ENCODE measurements at regions not wholly inside any gene's neighbourhood (a gene's known extent, or its start where the extent isn't known, plus 50 kb on each side); places are given as distances from the start of the nearest gene placed in this dataset.
A peak's percentile ranks its signal among the peaks of the same experiment; 100 is the strongest.
"Not testable (repeated sequence)": the region's sequence is repeated elsewhere in the genome, so short reads cannot be mapped to it uniquely, and the experiment has no call there.

DNA sequence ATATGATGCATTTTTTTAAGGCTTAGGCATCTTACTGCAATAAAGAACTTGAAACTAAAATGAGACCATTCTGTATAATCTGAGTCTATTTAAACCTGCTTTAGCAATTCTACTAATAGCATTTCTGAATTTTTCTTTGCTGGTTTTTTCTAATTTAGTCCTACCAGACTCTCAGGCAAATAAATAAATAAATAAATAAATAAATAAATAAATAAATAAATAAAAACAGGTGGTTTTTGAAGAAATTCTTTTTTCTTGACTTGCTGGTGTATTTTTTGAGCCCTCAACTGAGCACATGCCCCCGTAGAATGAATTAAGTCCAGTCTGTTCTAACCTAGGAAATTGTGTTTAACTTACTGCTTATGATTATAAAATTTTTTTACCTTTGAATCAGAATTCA lies 134.7 kb upstream of the FOXP2 start:
- no peak for DNase-seq (ENCODE audit: low spot score)

DNA sequence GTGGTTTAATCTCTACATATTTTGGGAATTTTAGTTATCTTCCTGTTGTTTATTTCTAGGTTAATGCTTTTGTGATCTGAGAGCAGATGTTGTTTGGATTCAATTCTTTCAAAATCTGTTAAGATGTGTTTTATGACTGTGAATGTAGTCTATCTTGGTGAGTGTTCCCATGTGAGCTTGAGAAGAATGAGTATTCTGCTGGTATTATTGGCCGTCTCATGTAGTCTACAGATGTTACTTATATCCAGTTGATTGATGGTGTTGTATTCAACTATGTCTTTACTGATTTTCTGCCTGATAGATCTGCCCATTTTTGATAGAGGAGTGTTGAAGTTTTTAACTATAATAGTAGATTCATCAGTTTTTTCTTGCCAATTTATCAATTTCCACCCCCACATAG lies 141.4 kb upstream of the FOXP2 start:
- no peak for DNase-seq (ENCODE audit: low spot score)

DNA sequence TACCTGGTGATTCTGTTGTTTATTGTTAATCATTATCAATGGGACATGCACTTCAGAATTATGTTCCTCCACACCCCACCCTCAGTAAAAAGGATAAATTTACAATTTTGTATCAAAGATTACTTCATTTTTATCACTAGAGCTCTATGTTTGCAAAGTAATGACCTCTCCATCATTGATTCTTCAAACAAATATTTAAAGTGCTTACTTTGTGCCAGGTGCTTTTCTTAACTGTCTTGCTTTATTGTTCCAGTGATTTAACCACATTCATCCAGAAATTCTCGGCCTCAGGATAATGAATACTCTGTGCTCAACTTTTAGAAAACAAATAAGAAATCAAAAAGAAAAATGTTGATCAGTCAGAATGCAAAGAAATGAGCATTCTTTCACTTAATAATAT lies 144.9 kb upstream of the FOXP2 start:
- DNase-seq (ENCODE audit: low spot score) = no peak

DNA sequence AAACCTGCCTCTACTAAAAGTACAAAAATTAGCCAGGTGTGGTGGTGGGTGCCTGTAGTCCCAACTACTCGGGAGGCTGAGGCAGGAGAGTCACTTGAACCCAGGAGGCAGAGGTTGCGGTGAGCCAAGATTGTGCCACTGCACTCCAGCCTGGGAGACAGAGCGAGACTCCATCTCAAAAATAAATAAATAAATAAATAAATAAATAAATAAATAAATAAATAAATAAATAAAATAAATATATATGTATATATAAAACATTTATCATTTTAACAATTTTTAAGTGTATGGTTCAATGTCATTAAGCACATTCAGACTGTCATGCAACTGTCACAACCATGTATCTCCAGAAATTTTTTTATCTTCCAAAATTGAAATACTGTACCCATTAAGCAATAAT lies 147.1 kb upstream of the FOXP2 start:
- DNase-seq (ENCODE audit: low spot score) = not testable (repeated sequence)

DNA sequence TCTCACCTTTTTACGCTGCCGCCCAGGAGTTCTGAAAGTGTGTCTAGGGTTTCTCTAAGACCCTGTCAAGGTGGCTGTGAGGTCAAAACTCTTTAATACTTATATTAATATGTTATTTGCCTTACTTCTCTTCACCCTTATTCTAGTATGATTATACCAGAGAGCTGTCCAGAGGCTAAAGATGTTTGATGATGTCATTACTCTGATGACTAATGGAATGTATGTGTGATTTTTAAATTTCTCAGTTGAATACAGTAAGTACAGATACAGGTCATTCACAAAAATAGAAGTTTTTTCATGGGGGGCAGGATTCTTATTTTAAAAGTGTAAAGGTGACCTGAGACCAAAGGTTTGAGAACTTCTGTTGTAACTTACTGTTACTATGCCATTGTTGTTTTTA lies 150.6 kb upstream of the FOXP2 start:
- DNase-seq (ENCODE audit: low spot score) = no peak

DNA sequence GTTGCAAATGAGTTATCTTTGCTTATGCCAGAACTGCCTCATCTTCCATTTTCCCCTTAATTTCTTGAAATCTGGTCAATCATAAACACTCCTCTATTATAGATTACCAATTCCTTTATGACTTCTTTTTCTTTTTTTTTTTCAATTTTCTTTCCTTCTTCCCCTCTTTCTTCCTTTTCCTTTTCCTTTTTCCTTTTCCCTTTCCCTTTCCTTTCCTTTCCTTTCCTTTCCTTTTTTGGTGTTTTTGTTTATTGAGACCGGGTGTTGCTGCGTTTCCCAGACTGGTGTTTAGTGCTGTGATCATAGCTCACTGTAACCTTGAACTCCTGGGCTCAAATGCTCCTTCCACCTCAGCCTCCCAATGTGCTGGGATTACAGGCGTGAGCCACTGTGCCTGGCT lies 151.4 kb upstream of the FOXP2 start:
- no peak for DNase-seq (ENCODE audit: low spot score)

DNA sequence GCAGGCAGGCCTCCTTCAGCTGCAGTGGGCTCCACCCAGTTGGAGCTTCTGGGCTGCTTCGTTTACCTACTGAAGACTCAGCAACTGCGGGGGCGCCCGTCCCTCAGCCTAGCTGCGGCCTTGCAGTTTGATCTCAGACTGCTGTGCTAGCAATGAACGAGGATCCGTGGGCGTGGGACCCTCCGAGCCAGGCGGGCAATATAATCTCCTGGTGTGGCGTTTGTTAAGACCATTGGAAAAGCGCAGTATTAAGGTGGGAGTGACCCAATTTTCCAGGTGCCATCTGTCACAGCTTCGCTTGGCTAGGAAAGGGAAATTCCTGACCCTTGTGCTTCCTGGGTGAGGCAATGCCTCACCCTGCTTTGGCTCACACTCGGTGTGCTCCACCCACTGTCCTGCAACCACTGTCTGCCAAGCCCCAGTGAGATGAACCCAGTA lies 159.2 kb upstream of the FOXP2 start:
- DNase-seq (ENCODE audit: low spot score) = no peak

DNA sequence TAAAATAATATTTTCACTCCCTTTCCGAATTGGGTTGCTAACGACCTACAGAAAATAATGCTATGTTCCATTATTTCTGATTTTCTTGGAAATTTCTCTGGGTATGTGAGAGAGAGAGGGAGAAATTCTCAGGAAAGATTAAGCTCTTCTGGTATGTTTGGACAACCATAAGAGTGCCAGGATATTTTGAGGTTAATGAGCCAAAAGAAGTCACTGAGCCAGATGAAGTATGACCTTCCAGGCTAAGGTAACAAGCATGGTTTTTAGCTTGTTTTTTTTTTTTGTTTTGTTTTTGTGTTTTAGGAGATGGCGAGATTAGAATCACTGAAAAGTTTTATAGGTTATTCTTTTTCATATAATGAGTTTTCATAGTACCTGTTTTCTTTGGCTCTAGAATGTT lies 171.0 kb upstream of the FOXP2 start:
- no peak for DNase-seq (ENCODE audit: low spot score)

DNA sequence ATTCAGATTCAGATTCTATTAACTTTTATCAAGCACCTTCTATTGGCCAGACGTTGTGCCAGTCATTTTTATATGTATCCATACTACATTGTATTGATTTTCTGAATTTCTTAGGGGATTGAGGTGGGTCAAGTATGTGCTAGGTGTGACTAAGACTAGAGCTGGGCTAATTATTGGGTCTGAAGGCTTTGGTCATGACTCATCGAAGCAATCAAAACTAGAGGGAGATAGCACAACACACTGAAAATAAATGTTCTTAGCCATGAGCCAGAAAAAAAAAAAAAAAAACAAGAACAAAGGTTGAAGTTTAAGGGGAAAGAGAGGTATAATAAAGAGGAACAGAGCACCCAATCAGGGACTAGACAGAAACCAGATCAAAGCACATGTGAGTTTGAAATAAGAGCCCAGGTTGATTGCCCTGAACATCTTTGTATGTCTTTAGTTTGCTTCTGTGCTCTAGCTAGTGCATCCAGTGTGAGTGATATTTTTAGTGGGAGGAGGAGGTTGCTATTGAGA lies 171.6 kb upstream of the FOXP2 start:
- DNase-seq (ENCODE audit: low spot score) = peak; percentile 25

DNA sequence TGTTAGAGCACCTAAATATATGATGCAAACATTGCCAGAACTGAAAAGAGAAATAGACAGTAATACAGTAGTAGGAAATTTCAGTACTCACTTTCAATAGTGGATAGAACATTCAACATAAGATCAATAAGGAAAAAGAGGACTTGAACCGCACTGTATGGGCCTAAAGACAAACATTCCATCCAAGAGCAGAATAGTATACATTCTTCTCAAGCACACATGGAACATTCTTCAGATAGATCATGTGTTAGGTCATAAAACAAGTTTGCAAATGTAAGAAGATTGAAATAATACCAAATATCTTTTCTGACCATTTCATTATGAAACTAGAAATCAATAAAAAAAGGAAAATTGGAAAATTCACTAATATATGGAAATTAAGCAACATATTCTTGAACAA lies 185.4 kb upstream of the FOXP2 start:
- no peak for DNase-seq (ENCODE audit: low spot score)

DNA sequence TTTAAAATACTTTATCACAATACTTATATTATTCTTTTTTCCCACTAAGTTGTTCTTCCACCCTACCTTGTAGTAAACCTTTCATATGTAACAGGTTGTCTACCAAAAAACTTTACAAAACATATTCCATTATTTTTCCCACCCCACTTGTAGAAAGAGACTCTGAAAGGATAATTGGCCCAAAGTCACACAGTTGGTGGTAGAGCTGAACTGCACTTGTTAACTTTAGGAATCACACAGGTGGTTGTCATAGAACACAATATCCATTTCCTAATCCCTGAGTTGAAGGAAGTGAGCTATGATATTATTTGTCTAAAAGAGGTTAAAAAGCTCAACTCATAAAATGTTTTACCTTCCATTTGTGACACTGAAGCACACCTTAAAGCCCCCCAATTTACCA lies 188.8 kb upstream of the FOXP2 start:
- DNase-seq (ENCODE audit: low spot score) = no peak

DNA sequence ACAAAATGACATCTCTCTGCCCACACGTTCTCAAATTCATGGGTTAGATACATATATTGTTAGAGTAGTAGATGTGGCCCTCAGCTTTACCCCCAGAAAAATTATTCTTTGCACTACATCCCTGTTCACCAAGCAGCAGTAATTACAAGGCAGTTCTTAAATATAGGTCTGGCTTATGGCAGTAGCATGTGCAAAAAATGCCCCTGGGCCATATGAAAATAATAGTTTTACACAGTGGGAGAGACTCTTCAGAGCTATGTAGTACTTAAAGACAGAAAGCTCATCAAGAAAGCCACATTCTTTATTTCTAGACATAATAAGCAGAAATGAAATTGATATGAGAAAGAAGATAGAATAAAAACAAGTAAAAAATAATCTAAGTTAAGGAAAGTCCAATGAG lies 196.3 kb upstream of the FOXP2 start:
- no peak for DNase-seq (ENCODE audit: low spot score)

DNA sequence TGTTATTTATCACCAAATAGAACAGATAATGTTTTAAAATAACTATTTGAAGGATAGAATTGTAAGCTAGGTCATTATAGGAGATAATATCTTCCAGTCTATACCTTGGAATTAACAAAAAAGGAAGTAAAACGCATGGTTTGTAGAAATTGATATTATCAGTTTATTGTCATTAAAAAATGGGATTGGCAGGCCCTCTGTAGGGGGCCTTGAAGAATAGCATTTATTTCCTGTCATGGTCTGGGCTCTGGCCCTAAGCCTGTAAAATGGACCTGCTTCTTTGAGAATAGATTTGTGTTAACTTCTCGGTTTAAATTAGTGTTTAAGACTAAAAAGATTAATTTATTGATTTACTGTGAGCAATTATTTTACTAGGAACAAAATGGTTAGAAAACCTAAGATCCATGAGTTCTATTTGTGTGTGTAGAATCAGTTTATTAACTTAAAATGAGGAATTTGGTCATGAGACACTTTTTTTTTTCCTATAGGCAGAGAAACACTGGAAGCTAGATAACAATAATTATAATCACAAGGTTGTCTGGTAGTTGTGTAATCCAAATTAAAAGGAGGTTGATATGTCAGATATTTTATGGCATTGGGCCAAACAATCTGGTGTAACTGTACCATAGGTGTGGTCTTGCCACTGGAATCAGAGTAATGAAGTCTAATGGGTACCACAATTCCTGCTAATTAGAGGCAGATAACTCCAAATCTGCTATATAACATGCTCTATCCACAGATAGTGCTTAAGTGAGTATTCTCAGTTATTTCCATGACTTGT lies 197.4 kb upstream of the FOXP2 start:
- no peak for DNase-seq (ENCODE audit: low spot score)

DNA sequence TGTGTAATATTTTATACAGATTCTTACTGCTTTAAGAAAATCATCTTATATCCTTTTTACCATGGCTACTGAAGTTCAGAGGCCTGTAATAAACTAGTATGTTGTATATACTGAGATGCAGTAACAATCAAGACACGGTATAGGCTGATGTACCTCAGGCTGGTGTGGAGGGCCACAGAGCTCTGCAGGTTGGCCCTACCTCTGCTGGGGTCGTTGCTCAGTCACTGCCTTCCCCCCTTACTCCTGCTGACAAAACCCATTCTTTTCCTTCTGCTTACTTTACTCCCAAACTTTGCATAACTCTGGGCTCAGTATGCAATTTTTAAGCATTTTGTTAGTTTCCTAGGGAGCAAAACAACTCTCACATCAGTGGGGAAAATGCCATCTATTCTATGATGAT lies 200.1 kb upstream of the FOXP2 start:
- no peak for DNase-seq (ENCODE audit: low spot score)

DNA sequence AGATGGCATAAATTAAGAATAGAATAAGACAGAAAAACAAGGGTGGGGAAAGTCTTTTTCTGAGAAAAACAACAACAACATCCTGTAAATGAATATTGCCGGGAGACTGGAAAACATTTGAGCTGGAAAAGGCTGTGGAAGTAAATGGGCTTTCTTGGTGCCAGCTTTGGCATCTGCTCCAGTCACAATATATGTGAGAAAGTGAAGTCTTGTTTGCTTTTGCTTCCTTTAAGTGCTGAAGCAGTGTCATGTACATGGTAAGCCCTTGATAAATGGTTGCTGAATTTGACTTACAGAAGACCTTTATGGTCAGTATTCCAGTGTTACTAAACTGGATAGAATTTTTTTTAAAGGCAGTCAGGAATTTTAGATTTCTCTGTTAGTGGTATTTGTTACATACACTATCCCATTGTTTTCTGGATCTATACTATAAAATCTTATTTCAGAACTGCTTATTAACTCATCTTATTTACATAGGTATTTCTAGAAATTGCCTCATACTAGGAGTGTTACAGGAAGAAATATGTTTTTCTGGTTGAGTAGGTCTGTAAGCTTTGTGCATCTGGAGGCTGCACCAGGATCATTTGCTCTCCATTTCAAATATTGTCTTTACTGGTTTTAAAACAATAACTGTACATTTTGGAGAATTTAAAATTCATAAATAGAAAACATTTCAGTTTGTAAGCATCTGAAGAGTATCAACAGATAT lies 201.7 kb upstream of the FOXP2 start:
- peak; percentile 5 for DNase-seq (ENCODE audit: low spot score)

DNA sequence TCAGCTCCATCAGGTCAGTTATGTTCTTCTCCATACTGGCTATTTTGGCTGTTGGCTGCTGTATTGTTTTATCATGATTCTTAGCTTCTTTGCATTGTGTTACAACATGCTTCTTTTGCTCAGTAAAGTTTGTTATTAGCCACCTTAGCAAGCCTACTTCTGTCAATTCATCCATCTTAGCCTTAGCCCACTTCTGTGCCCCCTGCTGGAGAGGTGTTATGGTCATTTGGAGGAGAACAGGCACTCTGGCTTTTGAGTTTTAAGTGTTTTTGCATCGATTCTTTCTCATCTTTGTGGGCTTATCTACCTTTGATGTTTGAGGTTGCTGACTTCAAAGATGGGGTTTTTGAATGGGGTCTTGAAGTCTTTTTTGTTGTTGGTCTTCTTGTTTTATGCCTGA lies 204.6 kb upstream of the FOXP2 start:
- DNase-seq (ENCODE audit: low spot score) = no peak

DNA sequence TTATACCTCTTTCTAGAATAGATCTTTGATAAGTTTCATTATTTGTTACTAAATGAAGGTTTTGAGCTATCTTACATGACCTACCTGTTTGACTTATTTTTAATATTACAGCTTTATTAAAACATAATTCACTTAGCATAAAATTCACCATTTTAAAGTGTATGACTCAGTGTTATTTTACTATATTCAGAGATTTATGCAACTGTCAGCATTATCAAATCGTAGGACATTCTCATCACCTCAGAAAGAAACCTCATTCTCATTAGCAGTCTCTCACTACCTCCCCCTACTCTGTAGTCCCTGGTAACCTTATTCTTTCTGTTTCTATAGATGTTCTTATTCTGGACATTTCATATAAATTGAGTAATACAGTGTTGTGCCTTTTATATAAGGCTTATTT lies 207.9 kb upstream of the FOXP2 start:
- DNase-seq (ENCODE audit: low spot score) = no peak

DNA sequence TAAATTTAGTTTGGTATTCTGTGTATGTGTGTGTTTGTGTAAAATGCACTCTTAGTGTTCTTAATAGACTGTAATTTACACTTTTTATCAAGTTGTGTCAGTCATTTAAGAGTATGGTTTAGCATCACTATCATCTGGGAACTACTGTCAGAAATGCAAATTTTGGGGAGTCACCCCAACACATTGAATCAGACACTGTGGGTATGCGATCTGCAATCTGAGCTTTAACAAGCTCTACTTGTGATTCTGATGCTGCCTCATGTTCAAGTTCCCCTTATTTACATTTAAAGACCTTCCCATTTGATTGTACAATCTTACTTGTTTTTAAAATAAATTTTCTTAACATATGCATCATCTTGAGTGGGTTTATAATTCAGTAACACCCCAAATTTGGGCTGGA lies 218.1 kb upstream of the FOXP2 start:
- DNase-seq (ENCODE audit: low spot score) = no peak

DNA sequence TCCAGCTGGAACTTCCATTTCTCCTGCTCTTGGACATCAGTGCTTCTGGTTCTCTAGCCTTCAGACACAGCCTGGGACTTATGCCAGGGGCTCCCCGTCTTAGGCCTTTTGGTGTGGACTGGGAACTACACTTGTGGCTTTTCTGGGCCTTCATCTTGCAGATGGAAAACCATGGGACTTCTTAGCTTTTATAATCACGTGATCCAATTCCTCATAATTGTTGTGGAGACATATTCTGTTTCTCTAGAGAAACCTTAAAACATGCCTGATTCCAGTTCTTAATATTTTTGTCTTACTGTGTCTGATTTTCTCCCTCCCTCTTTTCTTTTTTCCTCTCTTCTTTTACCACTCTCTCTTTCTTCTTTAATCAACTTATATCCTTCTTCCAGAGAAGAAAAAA lies 224.2 kb upstream of the FOXP2 start:
- DNase-seq (ENCODE audit: low spot score) = no peak

DNA sequence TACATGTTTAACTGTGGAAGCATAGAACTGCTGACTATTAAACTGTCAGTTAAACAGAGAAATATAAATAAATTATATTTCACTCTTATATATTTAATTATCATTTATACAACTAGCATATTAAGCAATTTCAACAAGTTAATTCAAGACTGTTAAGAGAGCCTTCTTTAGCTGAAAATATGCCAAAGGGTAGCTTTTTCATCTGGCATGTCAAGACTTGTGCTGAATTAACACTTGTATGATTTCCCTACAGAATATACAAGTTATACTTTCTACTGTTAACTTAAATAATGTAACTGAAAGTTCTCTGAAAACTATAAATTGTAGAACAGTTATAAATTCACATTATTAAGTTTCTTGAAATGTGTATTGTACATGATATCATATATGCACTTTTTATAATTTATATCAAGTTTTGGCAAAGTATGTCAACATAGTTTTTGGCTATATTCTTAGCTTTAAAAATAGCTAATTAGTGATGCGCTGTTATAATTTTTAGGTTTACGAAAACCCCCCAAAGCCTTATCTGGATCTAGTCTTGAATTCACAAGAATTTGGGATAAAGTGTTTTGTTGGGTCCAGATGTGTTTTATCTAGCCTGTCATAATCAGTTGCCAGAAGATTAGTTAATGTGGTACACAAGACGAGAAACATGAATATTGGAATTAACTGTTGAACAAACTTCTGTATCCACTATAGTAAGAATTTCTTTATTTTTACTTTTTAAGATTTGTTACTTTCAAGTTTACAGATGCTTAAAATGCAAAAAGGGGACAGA lies 231.1 kb upstream of the FOXP2 start:
- DNase-seq (ENCODE audit: low spot score) = no peak

DNA sequence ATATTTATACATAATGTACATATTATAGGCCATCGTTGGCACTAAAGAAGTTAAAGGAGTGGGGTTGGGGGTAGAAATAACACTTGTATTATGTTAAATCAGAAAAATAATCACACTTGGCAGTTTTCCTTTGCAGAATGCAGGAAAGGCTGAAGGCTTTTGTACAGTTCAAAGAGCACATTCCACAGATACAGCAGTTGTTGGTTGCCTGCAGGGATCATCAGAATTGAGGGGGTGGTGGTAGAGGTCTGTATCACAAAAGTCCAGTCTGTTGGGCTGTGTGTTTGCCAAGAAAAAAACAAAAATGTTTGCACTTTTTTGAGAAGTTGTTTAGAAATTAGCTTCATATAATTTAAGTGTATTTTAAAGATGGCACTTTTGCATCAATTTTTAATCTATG lies 231.8 kb upstream of the FOXP2 start:
- DNase-seq (ENCODE audit: low spot score) = no peak

DNA sequence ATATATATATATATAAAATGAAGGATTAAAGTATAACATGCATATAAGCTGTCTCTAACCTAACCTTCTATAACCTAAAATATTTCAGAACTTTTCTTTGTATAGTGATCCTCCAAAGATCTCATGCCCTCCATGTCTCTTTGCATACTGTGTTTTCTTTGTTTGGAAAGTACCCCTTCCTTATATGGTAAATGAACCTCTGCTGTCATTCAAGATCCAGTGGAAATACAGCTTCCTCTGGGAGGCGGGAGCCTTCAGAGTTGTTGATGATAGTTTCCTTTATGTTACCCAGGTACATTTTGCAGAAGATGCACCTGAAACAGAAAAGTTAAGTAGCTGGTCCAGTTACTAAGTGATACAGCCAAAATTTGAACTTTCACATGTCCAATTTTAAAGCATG lies 233.3 kb upstream of the FOXP2 start:
- DNase-seq (ENCODE audit: low spot score) = no peak

All from A172 (cell line).